GF-D8 (cell line): ENCODE measurements at regions not wholly inside any gene's neighbourhood (a gene's known extent, or its start where the extent isn't known, plus 50 kb on each side); places are given as distances from the start of the nearest gene placed in this dataset.
"Not testable (repeated sequence)": the region's sequence is repeated elsewhere in the genome, so short reads cannot be mapped to it uniquely, and the experiment has no call there.

Experiments used
- DNase-seq: peaks from one replicate; lab custom pipeline; 2025; lab: John Stamatoyannopoulos, UW

DNA sequence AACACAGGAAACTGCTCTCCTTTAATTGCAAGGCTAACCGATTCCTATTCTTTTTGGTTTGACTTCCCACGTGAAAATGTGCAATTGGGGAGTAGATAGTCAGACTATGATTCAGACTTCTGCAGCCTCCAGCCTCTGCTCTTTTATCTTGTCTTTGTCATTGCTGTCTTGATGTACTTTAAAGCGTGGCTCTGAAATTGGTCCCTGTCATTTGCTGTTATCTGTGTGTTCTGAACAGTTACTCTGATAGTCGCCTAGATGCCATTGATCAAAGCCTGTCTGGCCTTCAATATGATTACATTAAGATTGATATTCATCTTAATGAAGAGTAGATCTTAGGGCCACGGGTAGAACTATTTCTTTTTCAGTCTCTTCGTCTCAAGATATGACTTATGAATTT lies 799.2 kb downstream of the REEP3 start:
- DNase-seq = no peak

GRCh38 chr10:64329510-64329909 lies 808.3 kb downstream of the REEP3 start:
- DNase-seq = no peak

DNA sequence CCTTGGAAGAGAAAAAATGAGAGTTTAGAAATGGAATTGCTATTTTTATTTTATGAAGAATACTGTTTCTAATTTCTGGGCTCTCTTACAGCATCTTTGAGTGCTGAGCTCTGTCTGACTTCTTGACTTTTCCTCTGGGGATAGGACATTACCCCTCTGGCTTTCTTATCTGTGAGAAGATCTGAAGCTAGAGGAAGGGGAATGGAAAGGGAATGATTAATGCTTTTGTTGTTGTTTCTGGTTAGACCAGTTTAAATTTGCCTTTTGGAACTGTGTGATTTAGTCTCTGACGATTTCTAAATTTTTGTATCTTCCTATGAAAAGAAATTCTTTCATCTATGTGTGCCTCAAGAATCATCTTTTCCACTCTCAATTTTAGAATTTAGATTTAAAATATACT lies 811.4 kb downstream of the REEP3 start:
- DNase-seq = no peak

DNA sequence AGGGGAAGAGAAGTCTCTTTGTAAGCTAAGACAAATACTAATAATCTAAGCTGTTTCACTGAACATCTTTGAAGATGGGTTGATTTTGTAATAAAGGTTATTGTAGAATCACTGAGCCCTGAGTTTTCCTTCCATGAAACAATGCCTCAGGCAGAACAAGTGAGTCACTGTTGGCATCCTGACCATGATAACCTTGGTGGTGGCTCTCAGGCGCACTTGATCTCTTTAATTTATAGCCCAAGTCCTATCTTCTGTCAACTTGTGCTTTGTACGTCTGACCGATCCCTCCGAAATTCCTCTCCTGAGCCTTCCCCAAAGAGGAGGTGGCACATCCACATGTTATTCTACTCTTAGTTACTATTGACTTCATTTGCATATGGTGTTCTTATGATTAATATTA lies 812.9 kb downstream of the REEP3 start:
- DNase-seq = no peak

DNA sequence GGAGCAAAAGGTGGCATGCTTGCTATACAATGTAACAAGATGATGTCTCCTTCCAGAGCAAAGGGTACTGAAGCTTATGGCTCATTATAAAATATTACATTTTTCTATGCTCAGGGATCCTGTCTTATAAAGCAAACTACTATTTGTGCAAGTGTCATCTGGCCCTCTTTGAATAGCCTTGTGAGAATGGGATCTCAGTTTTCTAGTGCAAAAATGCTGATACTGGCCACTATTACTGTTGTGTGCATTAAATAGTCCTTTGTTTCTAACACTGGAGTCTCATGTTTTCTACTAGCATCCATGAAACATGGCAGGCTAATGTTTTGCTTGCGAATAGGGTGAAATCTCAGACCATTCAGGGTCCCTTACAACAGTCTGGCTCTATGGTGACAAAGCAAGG lies 823.0 kb downstream of the REEP3 start:
- DNase-seq = no peak

DNA sequence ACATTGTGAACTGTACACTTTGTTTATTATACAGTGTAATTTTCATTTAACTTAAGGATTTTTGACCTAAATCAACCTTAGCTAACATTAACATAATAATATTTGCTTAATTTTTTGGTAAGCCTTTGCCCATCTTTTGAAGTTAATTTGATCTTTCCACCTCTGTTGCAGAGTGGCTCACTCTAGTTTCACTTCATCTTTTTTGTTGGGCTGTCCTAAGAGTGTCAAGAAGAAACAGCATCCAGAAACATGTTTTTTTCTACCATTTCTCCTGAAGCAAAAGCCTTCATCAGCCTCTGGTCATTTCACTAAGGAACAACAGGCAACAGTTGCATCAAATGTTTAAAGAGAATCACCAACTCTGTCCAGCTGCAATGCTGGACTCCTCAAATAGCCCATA lies 824.7 kb downstream of the REEP3 start:
- DNase-seq = no peak

DNA sequence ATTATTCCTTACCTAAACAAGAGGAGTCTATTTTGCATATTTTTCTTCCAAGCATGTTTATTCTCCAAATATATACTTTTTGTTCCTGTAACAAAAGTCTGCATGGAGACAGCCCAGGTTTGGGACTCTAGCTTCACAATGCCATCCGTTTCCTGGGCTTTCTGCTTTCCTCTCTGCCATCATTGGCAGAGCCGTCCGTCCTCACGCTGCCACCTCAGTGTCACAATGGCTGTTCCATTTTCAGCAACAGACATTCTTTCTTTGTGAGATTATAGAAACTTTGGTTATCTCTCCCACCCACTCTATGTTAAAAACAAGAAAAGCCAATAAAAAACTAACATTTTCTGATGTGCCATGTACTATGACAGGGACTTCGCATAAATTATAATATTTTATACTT lies 825.2 kb downstream of the REEP3 start:
- DNase-seq = no peak

GRCh38 chr10:64350665-64351064 lies 829.5 kb downstream of the REEP3 start:
- no peak for DNase-seq

DNA sequence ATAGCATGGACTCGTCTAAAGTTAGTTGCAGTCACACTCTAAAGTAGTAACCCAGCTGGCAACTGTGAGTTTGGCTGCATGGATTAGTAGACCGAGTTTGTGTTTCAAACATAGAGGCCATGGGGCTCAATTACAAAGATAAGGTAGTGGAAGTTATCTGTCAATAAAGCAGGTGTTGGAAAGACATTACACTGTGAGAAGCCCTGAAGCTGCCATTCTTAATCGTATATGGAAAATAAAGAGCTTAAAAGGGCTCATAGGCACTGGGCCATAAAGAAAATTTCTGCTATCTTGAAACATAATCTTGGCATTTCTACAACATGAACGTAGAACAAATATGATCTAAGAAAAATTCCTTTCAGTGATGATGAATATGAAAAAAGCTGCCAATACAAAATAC lies 837.7 kb downstream of the REEP3 start:
- DNase-seq = no peak

- DNase-seq = not testable (repeated sequence)
These were observed 839.0 kb downstream of the REEP3 start for GRCh38 chr10:64360240-64360639.

DNA sequence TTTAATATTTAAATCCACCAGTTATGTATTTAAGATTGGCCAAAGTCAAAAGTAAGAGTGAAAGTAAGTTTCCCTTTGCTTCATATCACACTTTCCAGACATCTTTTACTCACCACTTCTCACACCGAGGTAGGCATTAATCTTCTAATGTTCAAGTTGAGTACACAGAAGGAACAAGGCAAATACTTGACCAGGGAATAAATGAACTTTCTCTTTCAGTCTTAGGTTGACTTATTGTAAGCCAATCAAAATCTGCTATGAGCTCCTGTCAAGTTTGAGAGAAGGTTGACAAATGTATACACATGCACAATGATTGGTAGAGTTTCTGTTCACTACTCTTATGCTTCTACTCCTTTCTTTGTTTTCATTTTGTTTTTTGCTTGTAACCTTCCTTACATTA lies 842.5 kb downstream of the REEP3 start:
- no peak for DNase-seq

DNA sequence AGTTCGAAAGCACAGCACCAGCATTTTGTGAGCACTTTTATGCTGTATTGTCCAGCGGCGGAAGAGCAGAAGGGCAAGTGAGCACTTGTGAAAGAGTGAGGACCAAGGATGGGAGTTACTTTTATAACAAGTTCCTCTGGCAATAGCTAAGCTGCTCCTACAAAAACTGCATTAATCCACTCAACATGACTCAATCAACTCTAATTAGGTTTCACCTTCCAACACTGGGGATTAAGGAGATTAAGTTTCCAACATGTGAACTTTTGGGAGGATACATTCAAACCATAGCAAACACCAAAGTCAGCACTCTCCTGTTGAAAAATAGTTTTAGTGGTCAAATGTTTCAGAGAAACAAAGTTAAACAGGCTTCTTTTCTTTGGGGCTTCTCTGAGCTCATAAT lies 844.5 kb downstream of the REEP3 start:
- DNase-seq = no peak

DNA sequence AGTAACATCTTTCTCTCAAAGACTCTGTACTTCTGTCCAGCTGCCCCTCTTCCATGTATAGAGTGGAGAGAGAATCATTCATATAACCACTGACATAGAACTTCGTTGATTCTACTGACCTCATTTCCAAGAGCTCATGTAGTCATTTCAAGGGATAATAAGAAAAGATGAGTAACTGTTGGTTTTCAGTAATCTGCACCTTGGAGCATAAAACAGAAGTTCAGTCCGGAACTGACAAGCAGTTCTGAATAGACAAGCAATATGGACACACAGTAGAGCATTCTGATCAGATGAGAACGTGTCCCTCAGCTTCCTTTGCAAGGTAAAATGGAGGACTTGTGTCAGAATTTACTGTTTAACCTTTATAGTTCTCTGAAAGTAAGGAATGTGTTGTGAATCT lies 847.1 kb downstream of the REEP3 start:
- DNase-seq = no peak

- no peak for DNase-seq
These were observed 848.9 kb downstream of the REEP3 start for GRCh38 chr10:64369885-64370773.

- DNase-seq = no peak
These were observed 853.1 kb downstream of the REEP3 start for GRCh38 chr10:64374346-64374745.

GRCh38 chr10:64376167-64376566 lies 855.0 kb downstream of the REEP3 start:
- no peak for DNase-seq

DNA sequence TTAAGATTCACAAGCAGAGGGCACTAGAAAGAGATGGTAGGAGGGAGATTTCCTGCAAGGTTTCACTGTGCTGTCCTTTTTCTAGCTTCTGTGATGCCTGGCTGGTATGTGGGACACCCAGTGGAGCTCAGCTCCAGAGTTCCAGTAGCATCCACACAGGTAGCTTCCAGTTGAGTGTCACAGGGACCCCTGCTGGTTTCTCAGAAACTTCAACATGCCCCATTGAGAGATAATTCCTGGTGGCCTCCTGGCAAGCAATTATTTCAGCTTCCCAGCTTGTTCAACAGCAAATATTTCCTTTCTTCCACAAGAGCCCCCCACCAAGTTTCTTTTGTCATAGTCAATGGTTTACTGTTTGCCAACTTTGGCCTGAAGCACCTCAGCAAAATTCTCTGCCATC lies 858.7 kb downstream of the REEP3 start:
- no peak for DNase-seq

DNA sequence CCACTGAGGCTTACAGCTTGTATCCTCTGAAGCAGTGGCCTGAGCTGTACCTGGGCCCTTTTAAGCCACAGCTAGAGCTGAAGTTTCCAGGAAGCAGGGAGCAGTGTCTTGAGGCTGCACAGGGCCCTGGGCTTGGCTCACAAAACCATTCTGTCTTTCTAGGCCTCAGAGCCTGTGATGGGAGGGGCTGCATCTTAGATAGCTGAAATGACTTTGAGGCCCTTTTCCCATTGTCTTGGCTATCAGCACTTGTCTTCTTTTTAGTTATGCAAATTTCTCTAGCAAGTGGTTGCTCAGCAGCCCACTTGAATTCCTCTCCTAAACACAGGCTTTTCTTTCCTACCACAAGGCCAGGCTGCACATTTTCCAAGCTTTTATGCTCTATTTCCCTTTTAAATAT lies 864.2 kb downstream of the REEP3 start:
- DNase-seq = no peak

GRCh38 chr10:64394744-64395143 lies 873.5 kb downstream of the REEP3 start:
- no peak for DNase-seq

GRCh38 chr10:64396105-64396708 lies 875.0 kb downstream of the REEP3 start:
- DNase-seq = no peak

GRCh38 chr10:64397125-64397524 lies 875.9 kb downstream of the REEP3 start:
- DNase-seq = no peak

DNA sequence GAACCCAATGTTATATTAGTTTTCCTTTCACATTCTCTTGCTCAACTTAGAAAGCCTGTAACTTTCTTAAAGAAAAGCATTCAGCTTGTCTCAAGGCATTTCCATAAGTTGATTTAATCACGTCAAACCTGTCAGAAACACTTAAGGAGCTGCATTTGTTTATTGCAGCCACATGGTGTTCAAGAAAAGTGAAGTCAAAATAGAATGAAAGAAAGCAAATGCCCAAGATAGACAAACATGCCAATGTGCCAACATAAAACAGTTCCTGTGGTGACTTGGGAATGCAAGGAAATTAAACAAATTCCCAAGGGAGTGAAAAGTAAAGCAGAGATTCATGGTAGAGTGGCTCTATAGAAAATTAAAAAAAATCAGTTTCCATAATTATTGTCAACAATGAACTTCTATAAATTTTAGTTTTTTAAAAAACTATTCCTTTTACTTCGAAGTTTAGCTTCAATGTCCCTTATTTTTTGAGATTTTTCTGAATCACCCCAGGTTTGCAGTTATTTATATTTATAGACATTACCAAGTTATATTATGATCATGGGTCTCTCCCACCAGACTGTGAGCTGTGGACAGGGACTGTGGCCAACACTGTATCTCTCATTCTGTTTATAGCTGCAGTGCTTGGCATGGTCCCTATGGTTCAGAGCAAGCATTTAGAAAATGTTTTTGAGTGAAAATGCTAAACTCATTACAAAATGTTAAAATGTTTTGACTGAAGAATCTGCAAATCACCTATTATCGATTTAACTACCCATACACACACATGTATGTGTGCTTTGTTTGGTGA lies 887.4 kb downstream of the REEP3 start:
- DNase-seq = no peak

DNA sequence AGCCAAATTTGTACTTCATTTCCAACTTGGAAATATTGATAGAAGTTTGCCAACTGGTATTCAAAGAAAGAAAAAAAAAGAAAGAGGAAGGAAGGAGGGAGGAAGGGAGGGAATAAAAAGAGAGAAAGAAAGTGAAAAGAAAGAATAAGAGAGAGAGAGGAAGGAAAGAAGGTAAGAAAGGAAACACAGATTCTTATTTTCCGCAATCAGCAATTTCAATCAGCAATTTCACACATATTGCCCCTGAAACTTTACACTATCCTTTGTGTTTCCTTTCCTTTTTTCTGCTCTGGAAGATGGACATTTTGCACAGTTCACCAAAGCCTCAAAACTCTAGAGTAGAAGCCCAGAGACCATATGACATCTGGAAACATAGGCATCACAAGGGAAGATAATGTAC lies 888.1 kb downstream of the REEP3 start:
- DNase-seq = no peak
